ENCODE measurements at regions not wholly inside any gene's neighbourhood (a gene's known extent, or its start where the extent isn't known, plus 50 kb on each side); places are given as distances from the start of the nearest gene placed in this dataset.
A peak's percentile ranks its signal among the peaks of the same experiment; 100 is the strongest.

DNA sequence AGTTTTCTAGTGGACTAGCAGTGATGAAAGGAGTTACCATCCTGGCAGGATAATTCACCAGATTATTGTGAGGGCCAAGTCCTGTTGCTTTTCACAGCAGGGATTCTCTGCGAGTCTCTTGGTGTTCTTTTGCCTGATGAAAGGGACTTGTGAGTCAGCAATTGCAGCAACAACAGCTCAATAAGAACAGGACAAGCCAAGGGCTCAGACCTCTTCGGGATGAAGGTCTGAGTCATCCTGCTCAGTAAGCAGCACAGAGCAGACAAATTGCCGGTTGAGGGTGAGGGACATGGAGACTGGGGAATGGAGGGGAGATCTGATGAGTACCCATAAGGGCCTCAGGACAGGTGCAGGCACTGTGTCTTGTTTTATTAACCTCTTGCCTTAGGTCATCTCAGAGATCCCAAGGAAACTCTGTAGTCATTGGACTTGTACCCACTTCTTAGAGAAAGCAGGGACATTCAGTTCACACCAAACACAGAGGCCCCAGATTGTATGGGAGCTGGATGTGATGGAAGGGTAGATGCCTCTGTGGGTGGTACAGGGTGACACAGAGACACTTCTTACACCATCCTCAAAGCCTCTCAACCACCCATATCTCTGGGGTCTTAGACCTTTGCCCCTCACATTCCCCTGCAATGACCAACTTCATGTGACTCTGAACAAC lies 173.8 kb upstream of the TLE3 start:
- TF ChIP-seq EZH2 (IDR thresholded peaks at IDR 0.05; ENCODE audit: borderline replicate concordance, low read depth, low read length, poor library complexity, severe bottlenecking), result no peak
- TF ChIP-seq, protein P1, sequence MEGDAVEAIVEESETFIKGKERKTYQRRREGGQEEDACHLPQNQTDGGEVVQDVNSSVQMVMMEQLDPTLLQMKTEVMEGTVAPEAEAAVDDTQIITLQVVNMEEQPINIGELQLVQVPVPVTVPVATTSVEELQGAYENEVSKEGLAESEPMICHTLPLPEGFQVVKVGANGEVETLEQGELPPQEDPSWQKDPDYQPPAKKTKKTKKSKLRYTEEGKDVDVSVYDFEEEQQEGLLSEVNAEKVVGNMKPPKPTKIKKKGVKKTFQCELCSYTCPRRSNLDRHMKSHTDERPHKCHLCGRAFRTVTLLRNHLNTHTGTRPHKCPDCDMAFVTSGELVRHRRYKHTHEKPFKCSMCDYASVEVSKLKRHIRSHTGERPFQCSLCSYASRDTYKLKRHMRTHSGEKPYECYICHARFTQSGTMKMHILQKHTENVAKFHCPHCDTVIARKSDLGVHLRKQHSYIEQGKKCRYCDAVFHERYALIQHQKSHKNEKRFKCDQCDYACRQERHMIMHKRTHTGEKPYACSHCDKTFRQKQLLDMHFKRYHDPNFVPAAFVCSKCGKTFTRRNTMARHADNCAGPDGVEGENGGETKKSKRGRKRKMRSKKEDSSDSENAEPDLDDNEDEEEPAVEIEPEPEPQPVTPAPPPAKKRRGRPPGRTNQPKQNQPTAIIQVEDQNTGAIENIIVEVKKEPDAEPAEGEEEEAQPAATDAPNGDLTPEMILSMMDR (conservative IDR thresholded peaks at IDR 0.05; ENCODE audit: low read depth, low read length), result no peak
- Histone ChIP-seq H3K9me3 (ENCODE audit: low read depth, low read length, poor library complexity, severe bottlenecking) (no peaks in the 10 kb centered on the region), H3K36me3 (ENCODE audit: insufficient read depth, low read length, poor library complexity, severe bottlenecking) (no peaks in the 10 kb centered on the region), H3K4me1 (ENCODE audit: insufficient read depth, low read length, poor library complexity, severe bottlenecking) (peaks cover 22% of the 10 kb centered on the region), H3K27ac (ENCODE audit: low read depth, low read length, poor library complexity, severe bottlenecking) (no peak overlapping the region), H3K4me3 (ENCODE audit: low read depth, low read length, poor library complexity, severe bottlenecking) (no peak overlapping the region), H3K27me3 (replicated peaks; ENCODE audit: insufficient read depth, low read depth, low read length, poor library complexity) (no peaks in the 10 kb centered on the region)
- intact Hi-C loops (cut with micrococcal nuclease; ENCODE audit: unreplicated experiment), result no loop called here
- BruUV-seq (replicated peaks), result no TSS peak
- ChIA-PET CTCF (no interaction called here), POLR2A (ENCODE audit: low non-redundant PET) (no interaction called here)
- DNase-seq (ENCODE audit: low spot score), result peak; percentile 79

DNA sequence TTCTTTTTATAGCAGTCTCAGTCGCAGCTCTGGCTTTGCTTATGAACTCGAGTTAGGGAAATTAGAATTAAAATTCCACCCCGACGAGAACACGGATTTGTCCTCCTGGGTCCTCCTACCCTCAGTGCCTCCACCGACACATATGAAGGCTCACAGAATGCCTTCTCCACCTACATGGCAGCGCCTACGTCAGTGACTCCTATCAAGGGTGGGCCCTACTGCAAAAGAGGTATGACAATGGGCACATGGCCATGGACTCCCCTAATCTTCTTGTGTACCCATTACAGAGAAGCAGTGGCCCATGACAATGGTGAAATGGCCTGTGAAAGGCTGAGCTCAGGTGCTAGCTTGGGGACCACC lies 173.0 kb upstream of the TLE3 start:
- Histone ChIP-seq H3K4me3 (ENCODE audit: low read depth, low read length, poor library complexity, severe bottlenecking) (no peak overlapping the region), H3K4me1 (ENCODE audit: insufficient read depth, low read length, poor library complexity, severe bottlenecking) (peaks cover 22% of the 10 kb centered on the region), H3K27ac (ENCODE audit: low read depth, low read length, poor library complexity, severe bottlenecking) (no peak overlapping the region), H3K36me3 (ENCODE audit: insufficient read depth, low read length, poor library complexity, severe bottlenecking) (no peaks in the 10 kb centered on the region), H3K9me3 (ENCODE audit: low read depth, low read length, poor library complexity, severe bottlenecking) (no peaks in the 10 kb centered on the region), H3K27me3 (replicated peaks; ENCODE audit: insufficient read depth, low read depth, low read length, poor library complexity) (no peaks in the 10 kb centered on the region)
- CTCF ChIA-PET, result no interaction called here
- POLR2A ChIA-PET (ENCODE audit: low non-redundant PET), result no interaction called here
- intact Hi-C loops (cut with micrococcal nuclease; ENCODE audit: unreplicated experiment), result no loop called here
- BruUV-seq (replicated peaks), result no TSS peak
- TF ChIP-seq, protein P1 (conservative IDR thresholded peaks at IDR 0.05; ENCODE audit: low read depth, low read length), result no peak
- no peak for TF ChIP-seq EZH2 (IDR thresholded peaks at IDR 0.05; ENCODE audit: borderline replicate concordance, low read depth, low read length, poor library complexity, severe bottlenecking)
- no peak for DNase-seq (ENCODE audit: low spot score)

DNA sequence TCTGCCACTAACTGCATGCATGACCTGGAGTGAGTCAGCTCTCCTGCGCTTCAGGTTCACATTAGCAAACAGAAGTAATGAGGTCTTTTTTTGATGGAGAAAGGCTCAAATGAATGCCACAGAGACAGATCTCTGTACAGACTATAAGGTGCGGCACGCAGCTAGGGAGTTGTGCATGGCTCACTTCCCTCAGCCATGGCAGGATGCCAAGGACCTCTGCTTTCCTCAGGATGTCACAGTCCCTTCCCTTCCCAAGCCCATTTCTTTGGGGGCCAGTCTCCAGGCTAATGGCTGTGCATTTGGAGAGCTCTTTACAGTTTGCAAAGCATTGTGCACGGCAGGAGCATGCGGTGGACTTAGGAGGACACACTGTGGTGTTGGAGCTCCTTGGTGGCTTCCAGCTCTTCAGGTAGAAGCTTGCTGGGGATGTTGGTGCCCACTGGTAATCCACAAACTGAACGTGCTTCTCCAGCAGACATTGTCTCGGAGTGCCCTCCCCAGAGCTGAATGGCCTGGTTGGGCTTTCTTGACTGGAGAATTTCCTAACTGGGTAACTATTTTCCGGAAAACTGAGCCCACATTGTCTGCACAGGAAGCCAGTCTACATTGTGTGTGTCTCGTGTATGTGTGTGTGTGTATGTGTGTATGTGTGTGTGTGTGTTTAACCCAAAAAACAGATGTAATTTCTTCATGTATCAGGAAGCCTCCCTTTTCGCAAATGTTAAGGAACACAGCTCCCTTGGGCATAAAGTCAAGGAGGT lies 172.5 kb upstream of the TLE3 start:
- H3K4me1 ChIP-seq (ENCODE audit: insufficient read depth, low read length, poor library complexity, severe bottlenecking), result peaks cover 22% of the 10 kb centered on the region
- no peaks in the 10 kb centered on the region for H3K36me3 ChIP-seq (ENCODE audit: insufficient read depth, low read length, poor library complexity, severe bottlenecking)
- H3K9me3 ChIP-seq (ENCODE audit: low read depth, low read length, poor library complexity, severe bottlenecking), result no peaks in the 10 kb centered on the region
- CTCF ChIA-PET, result no interaction called here
- H3K27me3 ChIP-seq (replicated peaks; ENCODE audit: insufficient read depth, low read depth, low read length, poor library complexity), result no peaks in the 10 kb centered on the region
- H3K4me3 ChIP-seq (ENCODE audit: low read depth, low read length, poor library complexity, severe bottlenecking), result no peak overlapping the region
- TF ChIP-seq EZH2 (IDR thresholded peaks at IDR 0.05; ENCODE audit: borderline replicate concordance, low read depth, low read length, poor library complexity, severe bottlenecking), result no peak
- TF ChIP-seq, protein P1 (conservative IDR thresholded peaks at IDR 0.05; ENCODE audit: low read depth, low read length), result no peak
- no TSS peak for BruUV-seq (replicated peaks)
- peak; percentile 63 for DNase-seq (ENCODE audit: low spot score)
- intact Hi-C loops (cut with micrococcal nuclease; ENCODE audit: unreplicated experiment), result no loop called here
- H3K27ac ChIP-seq (ENCODE audit: low read depth, low read length, poor library complexity, severe bottlenecking), result no peak overlapping the region
- POLR2A ChIA-PET (ENCODE audit: low non-redundant PET), result interaction anchor here (0.7 kb wide), 1 partner anchor 691 kb away, joined by 4 read pairs; no protein-coding TSS in a partner anchor

Data from A673 (cell line).